Cardiac septum (tissue), 1 donor: ENCODE measurements at regions not wholly inside any gene's neighbourhood (a gene's known extent, or its start where the extent isn't known, plus 50 kb on each side); places are given as distances from the start of the nearest gene placed in this dataset.

ENCODE experiments used
- DNase-seq: peaks from one replicate; pipeline ENCODE4 v3.0.0-alpha.2; 2020; ENCODE audit warnings: low spot score
- intact Hi-C: fragments of 100-400 bp; cut with DNase I; formaldehyde crosslinking; loops from one replicate; pipeline ENCODE4 v1.14.0; 2022
- donor health status: DM: no; HTN: no; CAD: no.

GRCh38 chr3:146883288-146883687 lies 278.1 kb upstream of the PLSCR5 start:
- no peak for DNase-seq
- intact Hi-C loops = no loop called here

GRCh38 chr3:146881966-146882760 lies 277.0 kb upstream of the PLSCR5 start:
- intact Hi-C loops = no loop called here
- DNase-seq = no peak

DNA sequence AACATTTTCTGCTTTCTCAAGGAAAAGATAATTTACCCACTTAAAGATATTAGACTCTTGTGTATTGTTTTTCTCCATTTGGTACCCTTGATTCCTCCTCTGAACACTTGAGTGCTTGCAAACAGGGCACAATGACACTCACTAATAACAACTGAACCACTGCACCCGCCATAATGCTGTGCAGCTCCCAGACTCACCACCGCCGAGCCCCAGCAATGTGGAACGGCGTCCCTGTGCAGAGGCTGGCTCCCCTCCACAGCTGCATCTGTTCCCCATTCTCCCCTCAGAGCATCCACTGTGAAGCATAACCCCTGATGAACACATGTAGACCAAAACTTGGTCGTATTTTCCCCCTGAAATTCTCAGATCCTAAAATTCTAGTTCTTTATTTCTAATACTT lies 276.2 kb upstream of the PLSCR5 start:
- DNase-seq = no peak
- intact Hi-C loops = no loop called here

- DNase-seq = no peak
- intact Hi-C loops = no loop called here
These were observed 268.6 kb upstream of the PLSCR5 start for GRCh38 chr3:146873748-146874147.

- intact Hi-C loops = no loop called here
- DNase-seq = no peak
These were observed 260.1 kb upstream of the PLSCR5 start for GRCh38 chr3:146865175-146865755.

DNA sequence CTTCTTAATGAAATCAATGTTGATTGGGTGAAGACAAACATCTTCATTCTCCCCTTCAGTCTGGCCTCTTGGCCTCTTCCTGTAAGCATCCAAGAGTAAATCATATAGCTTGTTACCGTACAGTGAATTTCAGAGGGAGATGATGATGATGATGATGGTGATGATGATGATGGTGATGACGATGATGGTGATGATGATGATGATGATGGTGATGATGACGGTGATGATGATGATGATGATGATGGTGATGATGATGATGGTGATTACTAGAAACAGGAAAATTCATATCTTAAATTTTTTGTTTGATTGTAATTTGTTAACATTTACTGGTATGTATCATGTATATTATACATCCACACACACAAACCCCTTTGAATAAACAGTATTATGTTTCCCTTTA lies 256.1 kb upstream of the PLSCR5 start:
- intact Hi-C loops = no loop called here

DNA sequence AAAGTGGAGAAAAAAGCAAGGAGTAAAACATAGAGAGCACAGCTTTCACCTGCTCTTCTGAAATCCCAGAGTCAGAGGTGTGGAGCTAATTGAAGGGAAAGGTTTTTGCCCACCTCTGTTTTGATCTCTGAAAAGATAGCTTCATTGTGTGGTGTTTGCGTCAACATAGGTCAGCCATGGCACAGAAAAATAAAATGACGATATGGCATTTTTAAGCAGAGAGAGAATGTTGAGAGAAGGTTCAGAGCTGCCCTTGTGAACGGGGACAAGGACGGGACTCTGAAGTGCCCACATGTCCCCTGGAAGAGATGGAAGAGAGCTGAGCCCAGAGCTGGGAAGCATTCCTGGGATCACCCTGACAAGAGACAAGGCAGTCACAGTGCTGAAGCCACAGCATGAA lies 249.4 kb upstream of the PLSCR5 start:
- intact Hi-C loops = no loop called here
- no peak for DNase-seq

More for the DNA sequence above, 256.1 kb upstream of the PLSCR5 start:
- no peak for DNase-seq

DNA sequence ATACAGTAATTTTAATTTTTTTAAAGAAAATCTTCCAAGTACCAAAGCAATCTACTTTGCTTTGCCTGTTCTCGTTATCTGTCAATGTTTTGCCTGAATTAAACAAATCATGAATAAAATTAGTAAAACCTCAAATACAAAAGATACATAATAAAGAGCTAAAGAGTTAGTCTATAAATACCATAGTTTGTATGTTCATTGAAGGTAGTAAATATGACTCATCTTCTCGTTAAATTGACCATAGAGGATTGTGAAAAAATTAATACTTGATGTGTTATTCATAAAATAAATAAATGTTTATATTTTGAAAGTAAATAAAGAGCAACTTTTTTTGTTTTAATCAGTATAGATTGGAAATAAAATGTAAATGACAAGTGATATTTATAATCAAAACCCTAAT lies 246.5 kb upstream of the PLSCR5 start:
- DNase-seq = no peak
- intact Hi-C loops = no loop called here

DNA sequence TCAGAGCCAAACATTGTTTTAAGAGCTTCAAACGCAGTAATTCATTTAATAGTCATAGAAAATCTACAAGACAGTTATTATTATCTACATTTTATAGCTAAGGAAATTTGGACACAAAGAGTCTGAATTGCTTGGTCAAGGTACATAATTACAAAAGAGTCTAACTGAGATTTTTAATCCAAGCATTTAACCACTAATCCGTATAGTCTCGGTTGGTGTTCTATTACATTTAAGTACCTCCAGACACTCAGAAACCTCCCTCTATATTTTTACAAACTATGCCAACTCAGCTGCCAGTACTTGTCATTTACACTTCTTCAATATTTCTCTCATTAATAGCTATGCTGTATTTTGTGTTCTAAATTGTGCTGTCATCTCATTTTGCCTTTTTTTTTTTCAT lies 240.2 kb upstream of the PLSCR5 start:
- intact Hi-C loops = no loop called here
- no peak for DNase-seq

DNA sequence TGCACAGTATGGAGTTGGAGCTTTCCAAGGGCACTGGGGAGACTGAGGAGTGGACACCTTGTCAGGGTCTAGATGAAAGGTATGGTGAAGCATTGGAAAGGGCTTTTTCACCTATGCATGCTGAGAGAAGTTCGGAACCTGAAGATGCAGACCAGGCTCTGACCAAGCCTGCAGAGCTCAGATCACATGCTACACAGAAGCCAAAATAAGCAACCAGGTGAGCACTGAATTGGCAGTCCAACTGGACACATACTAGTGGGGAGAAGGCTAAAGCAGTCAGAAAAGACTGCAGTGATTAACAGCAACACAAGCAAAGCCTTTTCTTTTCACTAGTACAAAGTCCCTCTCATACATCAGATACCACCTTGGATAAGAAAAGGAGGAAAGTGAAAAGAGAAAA lies 238.3 kb upstream of the PLSCR5 start:
- intact Hi-C loops = no loop called here
- DNase-seq = no peak

- DNase-seq = no peak
- intact Hi-C loops = no loop called here
These were observed 234.7 kb upstream of the PLSCR5 start for GRCh38 chr3:146839727-146840375.

DNA sequence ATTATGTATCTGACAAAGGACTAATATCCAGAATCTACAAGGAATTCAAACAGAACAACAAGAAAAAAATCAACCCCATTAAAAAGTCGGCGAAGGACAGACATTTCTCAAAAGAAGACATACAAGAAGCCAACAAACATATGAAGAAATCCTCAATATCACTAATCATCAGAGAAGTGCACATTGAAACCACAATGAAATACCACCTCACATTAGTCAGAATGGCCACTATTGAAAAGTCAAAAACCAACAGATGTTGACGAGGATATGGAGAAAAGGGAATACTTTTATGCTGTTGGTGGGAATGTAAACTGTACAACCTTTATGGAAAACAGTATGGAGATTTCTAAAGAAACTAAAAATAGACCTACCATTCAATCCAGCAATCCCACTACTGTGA lies 233.1 kb upstream of the PLSCR5 start:
- no peak for DNase-seq
- intact Hi-C loops = no loop called here

DNA sequence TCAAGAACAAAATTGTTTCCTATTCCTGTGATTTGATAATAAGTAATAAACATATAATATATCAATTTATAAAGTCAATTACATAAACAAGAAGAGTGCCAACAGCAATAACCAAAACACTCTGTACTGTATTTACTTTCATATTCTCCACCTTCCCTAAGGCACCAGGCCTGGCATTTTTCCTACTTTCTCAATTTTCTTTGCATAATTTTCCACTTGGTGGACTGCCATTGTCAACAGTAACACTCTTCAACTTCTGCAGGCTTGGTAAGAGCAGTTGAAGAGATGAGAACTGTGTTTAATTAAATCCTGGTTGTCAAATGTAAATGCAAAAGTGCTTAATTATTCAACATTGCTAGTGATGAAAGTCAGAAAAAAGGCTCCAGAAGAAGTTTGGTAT lies 229.8 kb upstream of the PLSCR5 start:
- no peak for DNase-seq
- intact Hi-C loops = no loop called here

DNA sequence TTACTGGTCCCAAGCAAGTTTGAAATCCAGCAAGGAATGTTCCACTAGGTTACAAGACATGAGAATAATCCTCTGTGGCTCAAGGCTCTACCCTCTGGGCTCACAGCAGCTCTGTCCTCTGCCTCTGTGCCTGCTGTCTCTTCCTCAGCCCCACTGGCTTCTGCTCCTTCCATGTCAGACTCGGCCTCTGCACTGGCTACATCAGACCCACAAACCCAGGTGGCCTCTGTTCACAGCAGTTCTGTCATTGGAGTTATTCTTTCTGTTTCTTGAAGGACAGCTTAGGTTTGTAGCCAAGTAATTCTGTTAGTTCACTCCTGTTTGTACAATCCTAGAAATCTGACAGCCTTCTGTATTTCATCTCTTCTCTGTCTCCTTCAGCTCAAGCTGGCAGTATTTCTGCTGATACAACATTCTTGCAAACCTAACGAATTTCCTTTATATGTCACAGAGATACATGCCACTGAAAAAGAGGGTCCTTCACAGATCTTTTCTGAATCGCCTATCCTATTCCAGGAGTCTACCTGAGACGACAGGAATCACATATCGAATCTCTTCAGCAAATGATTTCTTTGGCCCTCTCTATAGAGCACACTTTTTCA lies 227.8 kb upstream of the PLSCR5 start:
- intact Hi-C loops = no loop called here
- DNase-seq = no peak

- no peak for DNase-seq
- intact Hi-C loops = no loop called here
These were observed 226.5 kb upstream of the PLSCR5 start for GRCh38 chr3:146831659-146832058.

DNA sequence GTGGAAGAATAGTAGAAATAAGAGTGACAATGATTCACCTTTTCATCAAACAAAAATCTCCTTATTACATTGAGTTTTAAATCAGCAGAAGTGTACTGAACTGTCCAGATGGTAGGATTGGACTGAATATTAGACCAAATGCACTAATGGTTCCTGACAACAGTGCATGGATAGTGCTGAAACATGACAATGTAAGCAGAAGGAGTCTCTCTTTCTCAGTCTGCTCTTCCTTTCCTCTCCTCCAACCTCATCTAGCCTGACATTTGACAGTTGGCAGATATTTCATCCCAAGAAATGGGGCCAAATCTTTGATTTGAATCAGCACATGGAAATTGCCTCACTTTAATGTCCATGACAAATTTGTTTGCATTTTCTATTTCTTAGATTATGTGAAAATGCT lies 225.1 kb upstream of the PLSCR5 start:
- intact Hi-C loops = no loop called here

GRCh38 chr3:146827836-146828235 lies 222.7 kb upstream of the PLSCR5 start:
- no peak for DNase-seq
- intact Hi-C loops = no loop called here

More for the DNA sequence above, 225.1 kb upstream of the PLSCR5 start:
- no peak for DNase-seq

- intact Hi-C loops = no loop called here
- DNase-seq = no peak
These were observed 218.5 kb upstream of the PLSCR5 start for GRCh38 chr3:146823622-146824021.

GRCh38 chr3:146818866-146819265 lies 213.7 kb upstream of the PLSCR5 start:
- intact Hi-C loops = loop anchor here (10.0 kb wide), 1 partner anchor 376 kb away; no protein-coding TSS in a partner anchor

DNA sequence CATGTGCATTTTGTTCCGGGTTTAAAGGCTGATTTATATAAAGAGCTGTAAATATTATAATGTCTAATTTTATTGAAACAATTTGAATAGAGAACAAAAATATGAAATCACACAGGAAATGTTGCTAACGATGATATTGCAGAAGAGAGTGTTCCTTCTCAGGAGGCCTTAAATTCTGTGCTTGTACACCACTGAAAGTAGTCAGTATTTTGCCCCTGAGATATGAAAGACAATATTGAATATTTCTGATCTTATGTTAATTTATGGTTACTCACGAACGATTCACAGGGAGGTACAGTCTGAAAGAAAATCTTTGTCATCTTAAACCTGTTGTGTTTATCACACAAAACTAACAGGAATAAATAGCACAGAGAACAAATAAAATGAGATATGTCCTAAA lies 213.2 kb upstream of the PLSCR5 start:
- intact Hi-C loops = loop anchor here (10.0 kb wide), 1 partner anchor 376 kb away; no protein-coding TSS in a partner anchor
- no peak for DNase-seq

More at GRCh38 chr3:146818866-146819265, 213.7 kb upstream of the PLSCR5 start:
- DNase-seq = no peak
